ENCODE measurements at regions not wholly inside any gene's neighbourhood (a gene's known extent, or its start where the extent isn't known, plus 50 kb on each side); places are given as distances from the start of the nearest gene placed in this dataset.

DNA sequence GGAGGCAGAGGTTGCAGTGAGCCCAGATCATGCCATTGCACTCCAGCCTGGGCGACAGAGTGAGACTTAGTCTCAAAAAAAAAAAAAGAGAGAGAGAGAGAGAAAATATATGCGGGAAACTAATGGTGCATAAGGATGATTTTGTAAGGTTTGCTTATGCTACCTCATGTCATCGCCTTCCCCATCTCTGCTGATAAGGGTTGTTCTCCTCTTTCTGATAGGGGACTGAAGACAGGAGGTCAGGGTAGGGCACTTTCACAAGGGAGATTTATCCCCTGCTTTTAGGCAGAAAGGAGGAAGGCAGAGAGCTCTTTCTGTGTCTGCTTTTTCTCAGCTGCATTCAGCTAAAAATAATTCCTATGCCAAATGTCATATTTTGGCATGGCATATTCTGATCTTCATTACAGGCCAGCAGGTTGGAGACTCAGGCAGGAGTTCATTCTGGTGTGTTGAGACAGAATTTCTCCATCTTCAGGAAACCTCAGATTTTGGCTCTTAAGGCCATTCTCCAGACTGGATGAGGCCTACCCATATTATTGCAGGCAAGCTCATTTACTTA, 220.2 kb downstream of the AUH start:
- DNase-seq = no peak

DNA sequence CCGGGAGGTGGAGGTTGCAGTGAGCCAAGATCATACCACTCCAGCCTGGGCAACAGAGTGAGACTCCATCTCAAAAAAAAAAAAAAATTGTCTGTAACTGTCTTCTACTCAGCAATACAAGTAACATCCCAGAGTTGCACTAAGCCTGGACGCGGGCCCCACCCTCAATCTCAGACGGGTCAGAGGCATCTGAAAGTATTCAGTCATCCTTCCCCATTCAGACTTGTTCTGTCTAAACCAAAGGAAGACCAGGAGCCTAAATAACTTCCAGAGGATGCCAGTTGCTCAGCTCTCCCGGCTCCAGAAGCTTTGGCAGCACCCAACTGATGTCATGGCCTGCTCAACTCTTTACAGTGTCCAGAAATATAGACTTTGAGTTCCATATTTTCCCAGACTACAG, 218.6 kb downstream of the AUH start:
- no peak for DNase-seq

GRCh38 chr9:91143642-91144041, 218.1 kb downstream of the AUH start:
- no peak for DNase-seq

- no peak for DNase-seq
Measured at GRCh38 chr9:91144769-91145168, 216.9 kb downstream of the AUH start.

- DNase-seq = no peak
Measured at GRCh38 chr9:91145496-91145895, 216.2 kb downstream of the AUH start.

DNA sequence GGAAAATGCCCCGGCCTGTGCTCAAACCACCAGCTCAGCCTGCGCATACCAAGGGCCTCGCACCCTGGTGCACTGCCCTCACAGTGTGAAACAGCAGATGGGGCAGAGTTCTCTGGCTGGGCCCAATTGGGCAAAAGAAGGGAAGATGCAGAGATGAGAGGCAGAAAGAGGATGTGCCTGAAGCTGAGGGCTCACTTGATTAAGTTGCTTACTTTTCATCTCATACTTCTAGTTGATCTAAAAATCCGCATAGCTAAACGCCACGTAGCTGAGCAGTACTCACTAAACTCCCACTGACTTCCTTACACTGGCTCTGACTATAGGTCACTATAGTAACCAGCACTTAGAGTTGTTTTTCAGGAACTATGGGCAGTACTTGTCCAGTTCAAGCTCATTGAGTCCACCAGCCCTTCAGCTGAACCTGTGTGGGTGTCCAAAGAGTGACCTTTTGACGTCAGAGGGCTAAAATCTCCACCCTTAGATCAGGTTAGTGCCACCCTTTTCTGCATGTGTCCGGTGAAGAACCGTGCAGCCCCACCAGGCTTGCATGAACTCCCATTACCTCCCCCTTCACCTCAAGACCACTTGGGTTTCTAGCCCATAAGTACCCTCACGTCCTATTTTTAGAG, 215.2 kb downstream of the AUH start:
- peak in 1 of 5 experiments; percentile 74 for DNase-seq

DNA sequence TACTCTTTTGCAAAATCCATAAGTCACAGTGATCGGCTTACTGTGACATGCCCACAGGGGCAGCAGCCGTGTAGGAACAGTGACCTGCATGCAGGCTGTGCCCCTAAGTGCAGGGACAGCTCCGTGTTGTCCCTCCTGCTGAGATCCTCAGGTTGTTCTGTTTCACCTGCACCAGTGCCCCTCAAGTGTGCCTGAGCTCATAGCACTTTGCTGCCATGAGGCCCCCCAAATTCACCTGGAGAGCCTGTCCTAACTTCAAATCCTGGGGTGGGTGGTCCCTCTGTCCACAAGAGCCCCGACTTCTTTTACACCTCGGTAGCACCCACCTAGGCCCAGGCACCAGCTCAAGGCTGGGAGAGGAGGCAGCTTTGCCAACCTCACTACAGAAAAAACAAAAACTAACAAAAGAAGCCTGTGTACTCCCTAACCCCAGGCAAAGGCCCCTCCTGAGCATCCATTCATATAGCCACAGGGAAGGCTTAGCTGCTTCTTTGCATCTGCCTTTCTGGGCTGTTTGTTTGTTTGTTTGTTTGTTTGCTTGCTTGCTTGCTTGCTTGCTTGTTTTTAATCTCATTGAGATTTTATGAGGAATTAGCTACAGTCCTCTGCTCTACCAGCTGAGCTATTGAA, 214.5 kb downstream of the AUH start:
- peak in 1 of 5 experiments; percentile 35 for DNase-seq

DNA sequence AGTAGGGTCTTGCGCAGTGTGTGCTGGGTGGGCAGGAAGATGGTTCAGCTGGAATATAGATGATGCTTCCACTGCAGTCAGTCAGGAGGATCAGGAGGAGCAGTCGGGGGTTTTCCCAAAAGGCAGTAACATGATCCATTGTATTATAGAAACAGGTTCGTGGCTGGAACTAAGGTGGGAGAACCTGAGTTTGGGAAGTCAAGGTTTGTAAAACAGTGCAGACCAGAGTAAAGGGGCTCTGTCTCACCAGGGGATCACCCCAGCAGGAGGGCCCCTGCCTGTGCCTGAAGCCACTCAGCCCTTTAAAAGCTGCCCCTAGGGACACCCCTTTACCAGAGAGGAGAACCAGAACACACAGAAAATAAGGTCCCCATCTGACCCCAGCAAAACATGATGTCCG, 213.4 kb downstream of the AUH start:
- DNase-seq = peak in 1 of 5 experiments; percentile 33

- peak in 1 of 5 experiments; percentile 29 for DNase-seq
Measured at GRCh38 chr9:91150273-91150997, 211.3 kb downstream of the AUH start.

GRCh38 chr9:91150998-91151717, 210.6 kb downstream of the AUH start:
- peak in 2 of 5 experiments; percentile 76 to 99 for DNase-seq

- peak in 1 of 5 experiments; percentile 61 for DNase-seq
Measured at GRCh38 chr9:91151718-91152095, 210.0 kb downstream of the AUH start.

DNA sequence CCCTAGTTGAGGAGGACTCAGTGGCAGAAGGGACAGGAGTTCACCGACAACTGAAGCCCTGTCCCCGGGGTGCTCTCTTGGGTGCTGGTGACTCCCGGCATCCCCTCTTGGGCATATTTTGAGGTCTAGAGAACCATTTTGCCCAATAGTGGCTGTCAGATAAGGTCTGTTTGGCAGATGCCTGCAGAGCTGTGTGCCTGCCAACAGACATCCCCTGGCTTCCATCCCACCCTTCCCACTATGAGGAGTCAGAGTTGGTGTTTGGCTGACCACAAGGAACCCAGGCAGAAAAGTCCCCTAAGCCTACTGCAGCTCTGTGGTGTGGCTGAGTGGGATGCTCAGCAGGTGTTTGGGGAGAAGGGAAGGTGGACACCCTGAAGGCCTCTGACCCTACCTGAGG, 207.0 kb downstream of the AUH start:
- no peak for DNase-seq

DNA sequence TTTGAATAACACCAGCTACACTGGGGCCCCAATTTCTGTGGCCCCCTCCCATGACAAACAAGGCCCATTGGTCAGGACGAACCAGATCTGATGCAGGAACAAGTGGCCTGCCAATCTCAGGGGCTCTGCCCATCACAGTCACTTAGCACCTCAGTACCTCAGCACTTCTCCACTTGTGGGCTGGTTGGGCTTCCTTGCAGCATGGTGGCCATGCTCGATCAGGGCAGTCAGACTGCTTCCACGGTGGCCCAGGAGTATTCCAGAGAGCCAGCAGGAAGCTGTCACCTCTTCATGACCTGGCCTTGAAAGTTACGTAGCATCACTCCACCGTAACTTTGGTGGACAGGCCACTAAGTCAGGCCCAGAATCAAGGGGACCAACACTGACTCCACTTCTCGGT, 206.5 kb downstream of the AUH start:
- DNase-seq = no peak

GRCh38 chr9:91155746-91156376, 205.9 kb downstream of the AUH start:
- no peak for DNase-seq

DNA sequence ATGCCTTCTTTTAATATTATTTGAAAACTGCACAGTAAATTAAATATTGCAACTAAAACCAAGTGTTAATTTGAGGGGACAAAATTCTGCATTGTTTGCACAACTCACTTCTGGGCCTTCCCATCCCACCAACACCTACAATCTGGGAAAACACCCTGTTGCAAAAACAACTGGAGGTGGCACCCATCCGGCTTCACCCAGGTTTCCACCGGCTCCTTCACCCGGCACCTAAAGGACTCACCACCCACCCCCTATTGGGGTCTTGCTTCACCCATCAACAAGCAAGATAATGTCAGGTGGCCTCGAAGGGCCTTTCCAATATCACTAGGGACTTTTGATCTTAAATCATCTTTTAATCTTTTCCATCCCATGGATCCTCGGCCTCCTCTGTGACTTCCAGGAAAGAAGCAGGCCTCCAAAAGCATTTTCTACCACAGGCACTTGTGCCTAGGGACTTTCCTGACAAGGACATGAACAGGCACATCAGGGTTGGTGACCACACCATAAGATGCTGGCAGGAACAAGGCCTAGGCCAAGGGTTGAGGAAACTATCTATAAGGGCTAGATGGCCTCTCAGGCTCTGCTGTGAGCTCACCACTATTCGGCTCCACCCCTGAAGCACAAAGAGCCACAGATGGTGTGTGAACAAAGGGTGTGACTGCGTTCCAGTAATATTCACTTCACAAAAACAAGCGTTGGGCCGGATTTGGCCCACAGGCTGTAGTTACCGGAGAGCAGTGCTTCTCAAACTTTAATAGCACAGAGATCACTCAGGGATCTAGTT, 205.1 kb downstream of the AUH start:
- peak in 1 of 5 experiments; percentile 72 for DNase-seq

- no peak for DNase-seq
Measured at GRCh38 chr9:91157883-91158282, 203.8 kb downstream of the AUH start.

GRCh38 chr9:91158286-91158685, 203.4 kb downstream of the AUH start:
- no peak for DNase-seq

GRCh38 chr9:91158946-91159345, 202.8 kb downstream of the AUH start:
- DNase-seq = no peak

DNA sequence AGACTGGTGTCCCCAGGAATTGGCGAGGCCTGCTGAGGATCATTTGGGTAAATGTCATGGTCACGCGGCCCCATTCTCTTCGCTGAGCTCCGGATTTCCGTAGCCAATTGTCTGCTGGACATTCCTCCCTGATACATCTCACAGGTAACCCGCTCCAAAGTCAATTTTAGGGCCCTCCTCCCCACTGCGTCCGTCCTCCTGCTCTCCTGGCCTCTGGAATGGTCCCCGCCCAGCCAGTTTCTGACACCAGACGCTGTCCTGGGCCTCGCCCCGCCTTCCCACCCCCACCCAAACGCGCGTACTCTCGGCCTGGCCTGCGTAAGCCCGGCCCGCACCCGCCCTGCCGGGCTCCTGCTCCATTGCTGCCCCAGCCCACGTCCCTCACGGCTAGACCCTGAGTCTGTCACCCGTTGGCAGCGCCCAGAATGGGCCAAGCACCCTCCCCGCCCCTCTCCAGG, 202.0 kb downstream of the AUH start:
- DNase-seq = peak in 1 of 5 experiments; percentile 34

DNA sequence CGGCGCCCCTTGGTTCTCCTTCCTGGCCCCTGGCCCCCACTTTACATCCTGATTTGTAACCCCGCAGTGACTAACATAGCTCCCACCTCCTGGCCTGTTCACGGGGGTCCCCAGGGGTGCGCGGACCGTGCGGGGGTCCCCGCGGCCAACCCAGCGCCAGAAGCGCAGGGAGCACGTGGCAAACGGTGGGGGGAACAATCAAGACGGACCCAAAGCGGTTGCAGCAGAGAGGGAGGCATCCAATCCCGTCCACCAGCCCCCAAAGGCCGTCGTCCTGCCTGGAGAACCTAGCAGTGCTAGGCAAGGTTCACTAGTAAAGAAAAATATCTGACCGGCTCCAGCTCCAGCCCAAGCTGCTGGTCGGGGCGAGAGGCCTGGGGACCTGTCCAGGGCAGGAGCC, 201.5 kb downstream of the AUH start:
- DNase-seq = no peak

All from T-helper 2 cell (primary cell).